Caco-2 (cell line): ENCODE measurements at regions not wholly inside any gene's neighbourhood (a gene's known extent, or its start where the extent isn't known, plus 50 kb on each side); places are given as distances from the start of the nearest gene placed in this dataset.

Experiments
- BruUV-seq: library from RNA; stranded (reverse); fragments of 400-500 nt; replicated peaks from 2 replicates; lab custom pipeline; 2021; lab: Mats Ljungman, UMichigan
- CTCF ChIA-PET: fragments of 300-600 bp; sonication (Branson Sonifier 250); formaldehyde crosslinking; loops from one replicate; lab custom pipeline; 2022; ENCODE audit warnings: antibody characterized with exemption; lab: Charles Lee
- POLR2A ChIA-PET: fragments of 300-600 bp; sonication (Branson Sonifier 250); formaldehyde crosslinking; loops from one replicate; lab custom pipeline; 2022; ENCODE audit warnings: antibody characterized with exemption; lab: Charles Lee
- DNase-seq, 2 experiments: peaks; one replicate each; pipeline versions ENCODE4 v3.0.0 to v3.0.0-alpha.2; 2020 to 2022
- H3K27me3 ChIP-seq: replicated peaks from 2 replicates; pipeline ENCODE4 v1.6.0; 2011; ENCODE audit warnings: low read length; ENCODE audit not compliant: control insufficient read depth, insufficient read depth
- H3K36me3 ChIP-seq: 2 replicates; pipeline ENCODE4 v1.5.1; 2011; ENCODE audit warnings: low read length; ENCODE audit not compliant: control insufficient read depth, insufficient read depth
- H3K4me1 ChIP-seq: fragments of 250-450 bp; sonication (Bioruptor Pico); 2 replicates; pipeline ENCODE4 v1.5.1; 2020; ENCODE audit warnings: mild to moderate bottlenecking
- H3K4me3 ChIP-seq: 2 replicates; pipeline ENCODE4 v1.5.1; 2011; ENCODE audit warnings: low read depth, mild to moderate bottlenecking, control low read depth, low read length
- H3K9me3 ChIP-seq: fragments of 250-450 bp; sonication (Bioruptor Pico); 2 replicates; pipeline ENCODE4 v1.5.1; 2020; ENCODE audit warnings: mild to moderate bottlenecking, moderate library complexity
- H3K27ac Mint-ChIP-seq: one replicate; pipeline ENCODE4 v1.8.0; 2022; ENCODE audit warnings: mixed read lengths; ENCODE audit not compliant: unreplicated experiment
- H3K27me3 Mint-ChIP-seq: one replicate; pipeline ENCODE4 v1.8.0; 2022; ENCODE audit warnings: mixed read lengths; ENCODE audit not compliant: insufficient read depth, unreplicated experiment
- H3K36me3 Mint-ChIP-seq: one replicate; pipeline ENCODE4 v1.8.0; 2022; ENCODE audit warnings: mild to moderate bottlenecking, mixed read lengths; ENCODE audit not compliant: insufficient read depth, unreplicated experiment
- H3K4me1 Mint-ChIP-seq: one replicate; pipeline ENCODE4 v1.8.0; 2022; ENCODE audit warnings: low read depth, mixed read lengths; ENCODE audit not compliant: unreplicated experiment
- H3K4me3 Mint-ChIP-seq: one replicate; pipeline ENCODE4 v1.8.0; 2022; ENCODE audit warnings: mild to moderate bottlenecking, moderate library complexity, mixed read lengths; ENCODE audit not compliant: unreplicated experiment
- H3K9me3 Mint-ChIP-seq: one replicate; pipeline ENCODE4 v1.8.0; 2022; ENCODE audit warnings: mixed read lengths; ENCODE audit not compliant: unreplicated experiment
- intact Hi-C: fragments of 100-400 bp; cut with micrococcal nuclease; formaldehyde crosslinking; loops from one replicate; pipeline ENCODE4 v1.10.0; 2022; ENCODE audit not compliant: unreplicated experiment
- TF ChIP-seq, protein P1 (sequence below), 2 experiments: fragments of 200-600 bp in 1 of 2; IDR thresholded peaks; 1 replicate in 1 of 2; 2 replicates in 1 of 2; pipeline versions ENCODE4 v1.5.1 to v1.8.0; 2011 to 2022; ENCODE audit warnings: antibody characterized with exemption in 1 of 2, control low read depth in 1 of 2, inconsistent platforms in 1 of 2, low read depth in 1 of 2, low read length in 1 of 2, mild to moderate bottlenecking in 1 of 2, moderate library complexity in 1 of 2; ENCODE audit not compliant: insufficient read depth in 1 of 2, severe bottlenecking in 1 of 2, unreplicated experiment in 1 of 2

GRCh38 chr11:128404437-128404836 lies 182.9 kb downstream of the ETS1 start:
- Mint-ChIP-seq H3K4me3 (no peak overlapping the region), H3K36me3 (no peaks in the 10 kb centered on the region), H3K4me1 (no peaks in the 10 kb centered on the region), H3K27ac (no peak overlapping the region), H3K9me3 (no peaks in the 10 kb centered on the region), H3K27me3 (peaks cover 12% of the 10 kb centered on the region)
- no TSS peak for BruUV-seq
- no peaks in the 10 kb centered on the region for H3K27me3 ChIP-seq
- no peak for DNase-seq
- POLR2A ChIA-PET: no interaction called here
- no peak overlapping the region for H3K4me3 ChIP-seq
- H3K9me3 ChIP-seq: no peaks in the 10 kb centered on the region
- intact Hi-C loops: no loop called here
- no peaks in the 10 kb centered on the region for H3K4me1 ChIP-seq
- CTCF ChIA-PET: no interaction called here
- TF ChIP-seq, protein P1, sequence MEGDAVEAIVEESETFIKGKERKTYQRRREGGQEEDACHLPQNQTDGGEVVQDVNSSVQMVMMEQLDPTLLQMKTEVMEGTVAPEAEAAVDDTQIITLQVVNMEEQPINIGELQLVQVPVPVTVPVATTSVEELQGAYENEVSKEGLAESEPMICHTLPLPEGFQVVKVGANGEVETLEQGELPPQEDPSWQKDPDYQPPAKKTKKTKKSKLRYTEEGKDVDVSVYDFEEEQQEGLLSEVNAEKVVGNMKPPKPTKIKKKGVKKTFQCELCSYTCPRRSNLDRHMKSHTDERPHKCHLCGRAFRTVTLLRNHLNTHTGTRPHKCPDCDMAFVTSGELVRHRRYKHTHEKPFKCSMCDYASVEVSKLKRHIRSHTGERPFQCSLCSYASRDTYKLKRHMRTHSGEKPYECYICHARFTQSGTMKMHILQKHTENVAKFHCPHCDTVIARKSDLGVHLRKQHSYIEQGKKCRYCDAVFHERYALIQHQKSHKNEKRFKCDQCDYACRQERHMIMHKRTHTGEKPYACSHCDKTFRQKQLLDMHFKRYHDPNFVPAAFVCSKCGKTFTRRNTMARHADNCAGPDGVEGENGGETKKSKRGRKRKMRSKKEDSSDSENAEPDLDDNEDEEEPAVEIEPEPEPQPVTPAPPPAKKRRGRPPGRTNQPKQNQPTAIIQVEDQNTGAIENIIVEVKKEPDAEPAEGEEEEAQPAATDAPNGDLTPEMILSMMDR (IDR thresholded peaks at IDR 0.05; ENCODE audit: insufficient read depth in 1 of 2, low read depth in 1 of 2, low read length in 1 of 2, severe bottlenecking in 1 of 2, unreplicated experiment in 1 of 2): no peak
- H3K36me3 ChIP-seq: no peaks in the 10 kb centered on the region

GRCh38 chr11:128400382-128401203 lies 186.8 kb downstream of the ETS1 start:
- H3K27me3 Mint-ChIP-seq: peaks cover 6% of the 10 kb centered on the region
- no TSS peak for BruUV-seq
- peaks cover 2% of the 10 kb centered on the region; the same call in 1 of the 2 replicates for H3K27me3 ChIP-seq
- H3K4me3 ChIP-seq: no peak overlapping the region
- no peak overlapping the region for H3K27ac Mint-ChIP-seq
- no peak for DNase-seq
- H3K9me3 Mint-ChIP-seq: no peaks in the 10 kb centered on the region
- no peaks in the 10 kb centered on the region for H3K36me3 Mint-ChIP-seq
- H3K36me3 ChIP-seq: no peaks in the 10 kb centered on the region
- H3K9me3 ChIP-seq: no peaks in the 10 kb centered on the region
- TF ChIP-seq, protein P1 (IDR thresholded peaks at IDR 0.05; ENCODE audit: insufficient read depth in 1 of 2, low read depth in 1 of 2, low read length in 1 of 2, severe bottlenecking in 1 of 2, unreplicated experiment in 1 of 2): no peak
- ChIA-PET CTCF (interaction anchor here (0.7 kb wide), 2 partner anchors 34 to 132 kb away, joined by 3 read pairs; no protein-coding TSS in a partner anchor), POLR2A (no interaction called here)
- H3K4me1 Mint-ChIP-seq: no peaks in the 10 kb centered on the region
- intact Hi-C loops: no loop called here
- H3K4me1 ChIP-seq: no peaks in the 10 kb centered on the region
- H3K4me3 Mint-ChIP-seq: no peak overlapping the region

DNA sequence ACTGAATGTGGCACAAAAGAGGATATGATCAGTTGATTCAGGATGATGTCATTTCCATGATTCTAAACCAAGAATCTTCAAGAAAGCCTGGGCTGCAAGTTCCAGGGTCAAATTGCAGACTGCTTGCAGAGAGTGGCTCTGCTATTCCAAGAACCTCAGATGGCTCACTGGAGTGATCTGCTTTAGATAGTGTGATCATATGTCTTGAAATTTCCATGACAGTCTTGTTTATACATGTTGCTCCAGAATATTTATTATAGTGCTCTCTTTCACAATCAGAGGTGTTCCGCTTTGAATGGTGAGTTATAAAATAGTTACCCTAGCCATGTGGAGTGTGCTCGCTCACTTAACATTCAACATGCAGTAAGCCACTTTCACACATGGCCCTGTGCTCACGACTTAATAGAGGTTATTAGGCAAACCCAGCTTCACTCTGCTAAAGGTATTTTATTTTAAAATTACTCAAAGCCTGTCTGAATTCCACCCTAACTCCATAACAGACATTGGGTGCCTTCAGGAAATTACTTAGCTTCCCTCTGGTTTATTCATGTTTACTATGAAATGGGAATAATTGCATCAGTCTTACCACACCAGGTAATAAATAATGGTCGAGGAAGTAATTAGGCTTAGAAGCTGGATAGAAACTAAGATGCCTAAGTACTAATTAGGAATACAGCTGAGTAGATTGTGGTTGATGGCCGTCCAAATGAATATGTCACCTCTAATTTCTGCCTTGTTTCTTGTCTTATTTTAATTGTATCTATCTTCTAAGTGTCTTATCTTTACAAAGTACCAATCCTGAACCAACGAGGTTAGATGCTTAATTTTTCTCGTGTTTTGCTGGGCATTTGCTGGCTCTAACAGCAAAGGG lies 187.9 kb downstream of the ETS1 start:
- Histone ChIP-seq H3K36me3 (no peaks in the 10 kb centered on the region), H3K9me3 (no peaks in the 10 kb centered on the region), H3K4me3 (no peak overlapping the region), H3K27me3 (peaks cover 2% of the 10 kb centered on the region; the same call in 1 of the 2 replicates), H3K4me1 (no peaks in the 10 kb centered on the region)
- Mint-ChIP-seq H3K36me3 (no peaks in the 10 kb centered on the region), H3K27ac (no peak overlapping the region), H3K4me1 (no peaks in the 10 kb centered on the region), H3K9me3 (no peaks in the 10 kb centered on the region), H3K27me3 (peaks cover 11% of the 10 kb centered on the region), H3K4me3 (no peak overlapping the region)
- TF ChIP-seq, protein P1 (IDR thresholded peaks at IDR 0.05; ENCODE audit: insufficient read depth in 1 of 2, low read depth in 1 of 2, low read length in 1 of 2, severe bottlenecking in 1 of 2, unreplicated experiment in 1 of 2): no peak
- no peak for DNase-seq
- BruUV-seq: no TSS peak
- ChIA-PET CTCF (no interaction called here), POLR2A (no interaction called here)
- intact Hi-C loops: no loop called here
